GM12865 (cell line): ENCODE measurements at regions not wholly inside any gene's neighbourhood (a gene's known extent, or its start where the extent isn't known, plus 50 kb on each side); places are given as distances from the start of the nearest gene placed in this dataset.

Experiments used
- DNase-seq: peaks from one replicate; pipeline ENCODE4 v3.0.0; 2010; ENCODE audit warnings: low read depth
- H3K4me3 ChIP-seq: 2 replicates; pipeline ENCODE4 v1.5.1; 2011; ENCODE audit warnings: mild to moderate bottlenecking, low read depth, low read length, control low read depth
- CTCF ChIP-seq: IDR thresholded peaks from 2 replicates; pipeline ENCODE4 v1.5.1; 2011; ENCODE audit warnings: low read length, control low read depth, low read depth, inconsistent platforms; ENCODE audit not compliant: insufficient read depth; ENCODE audit errors: missing control alignments

- DNase-seq = no peak
- no peak for TF ChIP-seq CTCF
- H3K4me3 ChIP-seq = no peak overlapping the region
Measured at GRCh38 chr6:82641677-82642076, 278.1 kb downstream of the TPBG start.

- no peak for TF ChIP-seq CTCF
- DNase-seq = no peak
- H3K4me3 ChIP-seq = no peak overlapping the region
Measured at GRCh38 chr6:82645536-82646230, 282.1 kb downstream of the TPBG start.

GRCh38 chr6:82646231-82646615, 282.6 kb downstream of the TPBG start:
- no peak for DNase-seq
- no peak overlapping the region for H3K4me3 ChIP-seq
- no peak for TF ChIP-seq CTCF

- DNase-seq = no peak
- no peak overlapping the region for H3K4me3 ChIP-seq
- TF ChIP-seq CTCF = no peak
Measured at GRCh38 chr6:82651845-82652335, 288.3 kb downstream of the TPBG start.

GRCh38 chr6:82679232-82679631, 315.6 kb downstream of the TPBG start:
- DNase-seq = no peak
- H3K4me3 ChIP-seq = no peak overlapping the region
- TF ChIP-seq CTCF = no peak

GRCh38 chr6:82680192-82680591, 316.6 kb downstream of the TPBG start:
- DNase-seq = no peak
- no peak for TF ChIP-seq CTCF
- H3K4me3 ChIP-seq = no peak overlapping the region

GRCh38 chr6:82681119-82681714, 317.6 kb downstream of the TPBG start:
- DNase-seq = no peak
- no peak overlapping the region for H3K4me3 ChIP-seq
- no peak for TF ChIP-seq CTCF
